Tibial nerve (tissue), 4 donors: ENCODE measurements at regions not wholly inside any gene's neighbourhood (a gene's known extent, or its start where the extent isn't known, plus 50 kb on each side); places are given as distances from the start of the nearest gene placed in this dataset.
"Not testable (repeated sequence)": the region's sequence is repeated elsewhere in the genome, so short reads cannot be mapped to it uniquely, and the experiment has no call there.

Source experiments
- EP300 ChIP-seq, 2 donors: sonication (generic); formaldehyde crosslinking; IDR thresholded peaks; one replicate each; pipeline ENCODE4 v1.6.1; 2017; ENCODE audit warnings: antibody characterized with exemption in 2 of 2, mild to moderate bottlenecking in 1 of 2
- POLR2A ChIP-seq, 2 donors: fragments of 450-650 bp; IDR thresholded peaks; one replicate each; pipeline ENCODE4 v1.6.1; 2017; ENCODE audit warnings: antibody characterized with exemption in 2 of 2, mild to moderate bottlenecking in 2 of 2, moderate library complexity in 2 of 2
- TF ChIP-seq, protein P1 (sequence below), 5 experiments: fragments of 200-600 bp in 3 of 5; fragments of 450-650 bp in 2 of 5; sonication (generic) in 3 of 5; IDR thresholded peaks; one replicate each; pipeline ENCODE4 v1.5.1; 2016 to 2019; ENCODE audit warnings: antibody characterized with exemption in 5 of 5, mild to moderate bottlenecking in 3 of 5, moderate library complexity in 2 of 5

GRCh38 chr5:163280897-163281296 lies 156.5 kb upstream of the CCNG1 start:
- TF ChIP-seq, protein P1, sequence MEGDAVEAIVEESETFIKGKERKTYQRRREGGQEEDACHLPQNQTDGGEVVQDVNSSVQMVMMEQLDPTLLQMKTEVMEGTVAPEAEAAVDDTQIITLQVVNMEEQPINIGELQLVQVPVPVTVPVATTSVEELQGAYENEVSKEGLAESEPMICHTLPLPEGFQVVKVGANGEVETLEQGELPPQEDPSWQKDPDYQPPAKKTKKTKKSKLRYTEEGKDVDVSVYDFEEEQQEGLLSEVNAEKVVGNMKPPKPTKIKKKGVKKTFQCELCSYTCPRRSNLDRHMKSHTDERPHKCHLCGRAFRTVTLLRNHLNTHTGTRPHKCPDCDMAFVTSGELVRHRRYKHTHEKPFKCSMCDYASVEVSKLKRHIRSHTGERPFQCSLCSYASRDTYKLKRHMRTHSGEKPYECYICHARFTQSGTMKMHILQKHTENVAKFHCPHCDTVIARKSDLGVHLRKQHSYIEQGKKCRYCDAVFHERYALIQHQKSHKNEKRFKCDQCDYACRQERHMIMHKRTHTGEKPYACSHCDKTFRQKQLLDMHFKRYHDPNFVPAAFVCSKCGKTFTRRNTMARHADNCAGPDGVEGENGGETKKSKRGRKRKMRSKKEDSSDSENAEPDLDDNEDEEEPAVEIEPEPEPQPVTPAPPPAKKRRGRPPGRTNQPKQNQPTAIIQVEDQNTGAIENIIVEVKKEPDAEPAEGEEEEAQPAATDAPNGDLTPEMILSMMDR (IDR thresholded peaks at IDR 0.05): not testable (repeated sequence)
- TF ChIP-seq POLR2A, EP300 (IDR thresholded peaks at IDR 0.05): not testable (repeated sequence)
